T-helper 1 cell treated with Interleukin-12 subunit alpha and Interleukin-12 subunit beta and Interleukin-4 antibody, amounts not matched to agents 30 ng/mL and 1 ng/mL, for 36 hours (primary cell): ENCODE measurements at regions not wholly inside any gene's neighbourhood (a gene's known extent, or its start where the extent isn't known, plus 50 kb on each side); places are given as distances from the start of the nearest gene placed in this dataset.

Experiments
- intact Hi-C: fragments of 100-400 bp; cut with micrococcal nuclease; formaldehyde crosslinking; loops from one replicate; pipeline ENCODE4 v1.15.1; 2024

- intact Hi-C loops, result no loop called here
Observed at GRCh38 chr11:42571878-42572610, 739.8 kb upstream of the API5 start.

GRCh38 chr11:42576318-42576717 is 735.5 kb upstream of the API5 start:
- intact Hi-C loops, result no loop called here

- intact Hi-C loops, result no loop called here
Observed at GRCh38 chr11:42589286-42589685, 722.5 kb upstream of the API5 start.

GRCh38 chr11:42591841-42592240 is 720.0 kb upstream of the API5 start:
- intact Hi-C loops, result no loop called here

GRCh38 chr11:42593441-42593840 is 718.4 kb upstream of the API5 start:
- intact Hi-C loops, result no loop called here

- intact Hi-C loops, result no loop called here
Observed at GRCh38 chr11:42595876-42596275, 715.9 kb upstream of the API5 start.

- intact Hi-C loops, result no loop called here
Observed at GRCh38 chr11:42596576-42597145, 715.1 kb upstream of the API5 start.

GRCh38 chr11:42598341-42598740 is 713.5 kb upstream of the API5 start:
- intact Hi-C loops, result no loop called here

- intact Hi-C loops, result no loop called here
Observed at GRCh38 chr11:42620796-42621195, 691.0 kb upstream of the API5 start.

- intact Hi-C loops, result no loop called here
Observed at GRCh38 chr11:42625757-42626665, 685.8 kb upstream of the API5 start.

- intact Hi-C loops, result no loop called here
Observed at GRCh38 chr11:42631220-42631843, 680.5 kb upstream of the API5 start.

- intact Hi-C loops, result no loop called here
Observed at GRCh38 chr11:42646959-42647358, 664.8 kb upstream of the API5 start.

- intact Hi-C loops, result no loop called here
Observed at GRCh38 chr11:42647993-42648392, 663.8 kb upstream of the API5 start.

- intact Hi-C loops, result no loop called here
Observed at GRCh38 chr11:42651621-42652020, 660.2 kb upstream of the API5 start.

GRCh38 chr11:42657169-42657568 is 654.6 kb upstream of the API5 start:
- intact Hi-C loops, result no loop called here

- intact Hi-C loops, result no loop called here
Observed at GRCh38 chr11:42661942-42662341, 649.9 kb upstream of the API5 start.

GRCh38 chr11:42669248-42669976 is 642.4 kb upstream of the API5 start:
- intact Hi-C loops, result no loop called here

- intact Hi-C loops, result no loop called here
Observed at GRCh38 chr11:42674436-42674835, 637.4 kb upstream of the API5 start.

GRCh38 chr11:42707541-42707940 is 604.3 kb upstream of the API5 start:
- intact Hi-C loops, result no loop called here

- intact Hi-C loops, result no loop called here
Observed at GRCh38 chr11:42709216-42709615, 602.6 kb upstream of the API5 start.

GRCh38 chr11:42713279-42713678 is 598.5 kb upstream of the API5 start:
- intact Hi-C loops, result no loop called here
